Chondrocyte (in vitro differentiated cells): ENCODE measurements at regions not wholly inside any gene's neighbourhood (a gene's known extent, or its start where the extent isn't known, plus 50 kb on each side); places are given as distances from the start of the nearest gene placed in this dataset.

ENCODE experiments used
- DNase-seq: peaks from one replicate; pipeline ENCODE4 v3.0.0; 2021; ENCODE audit warnings: mixed read lengths, low spot score
- H3K27ac Mint-ChIP-seq: one replicate; pipeline ENCODE4 v1.8.0; 2021; ENCODE audit warnings: mild to moderate bottlenecking, moderate library complexity, mixed read lengths; ENCODE audit not compliant: unreplicated experiment
- H3K27me3 Mint-ChIP-seq: 2 replicates; pipeline ENCODE4 v1.8.0; 2021; ENCODE audit warnings: low read depth, mixed read lengths
- H3K36me3 Mint-ChIP-seq: 2 replicates; pipeline ENCODE4 v1.8.0; 2021; ENCODE audit warnings: low read depth, mixed read lengths
- H3K4me1 Mint-ChIP-seq: 2 replicates; pipeline ENCODE4 v1.8.0; 2021; ENCODE audit warnings: low read depth, mild to moderate bottlenecking, mixed read lengths
- H3K4me3 Mint-ChIP-seq: one replicate; pipeline ENCODE4 v1.8.0; 2021; ENCODE audit warnings: mild to moderate bottlenecking, moderate library complexity, mixed read lengths; ENCODE audit not compliant: unreplicated experiment
- H3K9me3 Mint-ChIP-seq: 2 replicates; pipeline ENCODE4 v1.8.0; 2021; ENCODE audit warnings: low read depth, mixed read lengths
- TF ChIP-seq, protein P1 (sequence below): fragments of 200-600 bp; sonication (generic); IDR thresholded peaks from 2 replicates; pipeline ENCODE4 v1.5.0; 2021; ENCODE audit warnings: antibody characterized with exemption, mild to moderate bottlenecking, moderate library complexity

DNA sequence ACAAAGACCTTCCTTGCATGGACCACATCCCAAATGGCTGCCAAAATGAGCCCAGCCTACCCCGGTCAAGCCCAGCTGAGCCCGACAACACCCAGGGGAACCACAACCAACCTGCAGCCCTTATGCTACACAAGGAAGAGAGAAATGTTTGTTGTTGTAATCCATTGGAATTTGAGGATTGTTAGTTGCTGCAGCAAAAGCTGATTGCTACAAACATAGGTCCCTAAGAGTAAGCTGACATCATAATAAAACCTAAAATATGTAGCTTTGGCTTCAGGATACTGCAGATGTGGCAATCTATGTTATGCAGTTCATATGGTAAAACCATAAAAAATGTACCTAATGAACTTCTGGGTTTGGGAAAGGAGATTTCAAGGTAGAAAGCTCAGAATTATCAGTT is 65.5 kb upstream of the DNAH14 start:
- Mint-ChIP-seq H3K36me3 (peaks cover 1% of the 10 kb centered on the region), H3K4me3 (no peak overlapping the region), H3K9me3 (peaks cover 17% of the 10 kb centered on the region), H3K4me1 (no peaks in the 10 kb centered on the region), H3K27ac (no peak overlapping the region), H3K27me3 (peaks cover 39% of the 10 kb centered on the region)
- TF ChIP-seq, protein P1, sequence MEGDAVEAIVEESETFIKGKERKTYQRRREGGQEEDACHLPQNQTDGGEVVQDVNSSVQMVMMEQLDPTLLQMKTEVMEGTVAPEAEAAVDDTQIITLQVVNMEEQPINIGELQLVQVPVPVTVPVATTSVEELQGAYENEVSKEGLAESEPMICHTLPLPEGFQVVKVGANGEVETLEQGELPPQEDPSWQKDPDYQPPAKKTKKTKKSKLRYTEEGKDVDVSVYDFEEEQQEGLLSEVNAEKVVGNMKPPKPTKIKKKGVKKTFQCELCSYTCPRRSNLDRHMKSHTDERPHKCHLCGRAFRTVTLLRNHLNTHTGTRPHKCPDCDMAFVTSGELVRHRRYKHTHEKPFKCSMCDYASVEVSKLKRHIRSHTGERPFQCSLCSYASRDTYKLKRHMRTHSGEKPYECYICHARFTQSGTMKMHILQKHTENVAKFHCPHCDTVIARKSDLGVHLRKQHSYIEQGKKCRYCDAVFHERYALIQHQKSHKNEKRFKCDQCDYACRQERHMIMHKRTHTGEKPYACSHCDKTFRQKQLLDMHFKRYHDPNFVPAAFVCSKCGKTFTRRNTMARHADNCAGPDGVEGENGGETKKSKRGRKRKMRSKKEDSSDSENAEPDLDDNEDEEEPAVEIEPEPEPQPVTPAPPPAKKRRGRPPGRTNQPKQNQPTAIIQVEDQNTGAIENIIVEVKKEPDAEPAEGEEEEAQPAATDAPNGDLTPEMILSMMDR: no peak
- DNase-seq: no peak

DNA sequence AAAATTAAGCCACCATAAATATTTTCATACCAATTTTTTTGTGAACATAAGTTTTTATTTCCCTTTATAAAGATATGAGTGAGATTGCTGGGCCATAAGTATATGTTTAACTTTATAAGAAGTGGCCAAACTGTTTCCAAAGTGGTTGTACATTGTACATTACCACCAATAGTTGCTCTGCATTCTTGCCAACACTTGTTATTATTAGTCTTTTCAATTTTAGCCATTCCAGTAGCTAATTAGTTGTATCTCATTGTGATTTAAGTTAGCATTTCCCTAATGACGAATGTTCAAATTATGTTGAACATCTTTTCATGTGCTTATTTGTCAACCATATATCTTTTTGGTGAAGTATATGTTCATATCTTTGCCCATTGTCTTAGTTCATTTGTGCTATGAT is 64.0 kb upstream of the DNAH14 start:
- TF ChIP-seq, protein P1: no peak
- Mint-ChIP-seq H3K9me3 (peaks cover 17% of the 10 kb centered on the region), H3K36me3 (peaks cover 1% of the 10 kb centered on the region), H3K27me3 (peaks cover 24% of the 10 kb centered on the region), H3K27ac (no peak overlapping the region), H3K4me1 (no peaks in the 10 kb centered on the region), H3K4me3 (no peak overlapping the region)
- DNase-seq: no peak

DNA sequence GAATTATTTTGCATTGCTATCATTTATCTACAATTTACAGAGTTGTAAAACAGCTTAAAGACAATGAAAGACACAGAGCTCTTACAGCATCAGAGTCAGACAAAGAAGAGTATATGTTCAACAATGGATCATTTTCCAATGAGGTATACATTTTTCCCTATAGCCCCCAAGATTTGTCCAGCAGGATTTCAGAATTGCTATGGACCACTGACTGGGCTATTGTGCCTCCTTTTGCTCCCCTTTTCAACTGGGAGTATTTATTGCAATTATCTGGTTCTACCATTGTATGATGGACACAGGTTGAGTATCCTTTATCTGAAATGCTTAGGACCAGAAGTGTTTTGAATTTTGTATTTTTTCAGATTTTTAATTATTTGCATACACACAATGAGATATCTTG is 62.5 kb upstream of the DNAH14 start:
- Mint-ChIP-seq H3K36me3 (peaks cover 1% of the 10 kb centered on the region), H3K27ac (no peak overlapping the region), H3K4me1 (no peaks in the 10 kb centered on the region), H3K27me3 (peaks cover 13% of the 10 kb centered on the region), H3K9me3 (peaks cover 17% of the 10 kb centered on the region), H3K4me3 (no peak overlapping the region)
- TF ChIP-seq, protein P1: no peak
- no peak for DNase-seq

DNA sequence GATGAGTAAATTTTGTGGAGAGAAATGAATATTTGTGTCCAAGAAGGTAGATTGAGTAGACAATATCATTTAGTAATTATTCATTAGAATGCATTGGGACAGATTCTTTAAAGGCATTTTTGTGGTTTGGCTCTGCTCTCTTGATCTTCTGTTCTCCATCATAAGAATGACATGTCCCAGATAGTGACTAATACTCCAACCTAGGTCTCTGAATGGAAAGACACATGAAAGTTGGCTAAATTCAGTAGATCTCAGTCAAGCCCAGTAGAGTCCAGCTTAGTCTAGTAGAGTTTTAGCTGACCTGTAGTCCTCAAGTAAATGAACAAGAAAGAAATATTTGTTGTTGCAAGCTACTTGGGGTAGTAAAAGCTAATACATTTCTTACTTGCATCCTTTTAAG is 61.8 kb upstream of the DNAH14 start:
- Mint-ChIP-seq H3K27me3 (peaks cover 11% of the 10 kb centered on the region), H3K4me1 (no peaks in the 10 kb centered on the region), H3K27ac (no peak overlapping the region), H3K4me3 (no peak overlapping the region), H3K9me3 (peaks cover 17% of the 10 kb centered on the region), H3K36me3 (peaks cover 1% of the 10 kb centered on the region)
- TF ChIP-seq, protein P1: no peak
- DNase-seq: no peak

DNA sequence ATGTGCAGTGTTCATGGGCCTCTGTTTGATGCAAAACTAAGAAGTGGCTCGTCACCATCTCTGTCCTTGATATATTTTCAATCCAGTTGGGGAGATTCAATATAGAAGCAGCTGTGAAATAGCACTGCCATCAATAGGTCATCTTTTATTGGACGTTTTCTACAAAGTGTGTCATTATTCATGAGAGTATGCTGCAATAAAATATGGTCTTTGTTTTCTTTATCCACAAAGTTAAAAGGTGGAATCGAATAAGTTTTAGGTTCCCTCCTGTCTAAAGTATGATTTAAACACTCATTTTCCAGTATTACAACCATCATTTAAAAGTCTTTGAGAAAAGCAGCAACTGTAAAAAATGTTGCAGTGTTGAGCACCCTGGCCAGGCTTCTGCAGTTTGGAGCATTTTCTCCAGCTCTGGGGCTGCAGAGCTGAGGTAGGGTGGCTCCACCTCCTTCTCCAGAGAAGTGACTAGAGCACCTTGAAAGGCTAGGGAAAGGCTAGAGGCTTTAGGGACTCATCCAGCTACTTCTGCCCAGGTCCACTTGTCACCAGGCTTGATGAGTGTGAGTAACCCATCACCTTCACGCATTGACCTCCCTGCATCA is 56.5 kb upstream of the DNAH14 start:
- H3K9me3 Mint-ChIP-seq: no peaks in the 10 kb centered on the region

More for the DNA sequence above, 56.5 kb upstream of the DNAH14 start:
- TF ChIP-seq, protein P1: no peak
- Mint-ChIP-seq H3K27ac (no peak overlapping the region), H3K27me3 (peaks cover 11% of the 10 kb centered on the region), H3K4me1 (no peaks in the 10 kb centered on the region), H3K4me3 (no peak overlapping the region), H3K36me3 (no peaks in the 10 kb centered on the region)
- DNase-seq: no peak
